NCI-H748 (cell line): ENCODE measurements at regions not wholly inside any gene's neighbourhood (a gene's known extent, or its start where the extent isn't known, plus 50 kb on each side); places are given as distances from the start of the nearest gene placed in this dataset.
"Not testable (repeated sequence)": the region's sequence is repeated elsewhere in the genome, so short reads cannot be mapped to it uniquely, and the experiment has no call there.

Source experiments
- DNase-seq: peaks from one replicate; lab custom pipeline; 2025; ENCODE audit not compliant: unreplicated experiment; lab: John Stamatoyannopoulos, UW

DNA sequence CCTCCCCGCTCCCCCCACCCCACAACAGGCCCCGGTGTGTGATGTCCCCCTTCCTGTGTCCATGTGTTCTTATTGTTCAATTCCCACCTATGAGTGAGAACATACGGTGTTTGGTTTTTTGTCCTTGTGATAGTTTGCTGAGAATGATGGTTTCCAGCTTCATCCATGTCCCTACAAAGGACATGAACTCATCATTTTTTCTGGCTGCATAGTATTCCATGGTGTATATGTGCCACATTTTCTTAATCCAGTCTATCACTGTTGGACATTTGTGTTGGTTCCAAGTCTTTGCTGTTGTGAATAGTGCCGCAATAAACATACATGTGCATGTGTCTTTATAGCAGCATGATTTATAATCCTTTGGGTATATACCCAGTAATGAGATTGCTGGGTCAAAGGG lies 104.3 kb downstream of the MTPN start:
- not testable (repeated sequence) for DNase-seq

DNA sequence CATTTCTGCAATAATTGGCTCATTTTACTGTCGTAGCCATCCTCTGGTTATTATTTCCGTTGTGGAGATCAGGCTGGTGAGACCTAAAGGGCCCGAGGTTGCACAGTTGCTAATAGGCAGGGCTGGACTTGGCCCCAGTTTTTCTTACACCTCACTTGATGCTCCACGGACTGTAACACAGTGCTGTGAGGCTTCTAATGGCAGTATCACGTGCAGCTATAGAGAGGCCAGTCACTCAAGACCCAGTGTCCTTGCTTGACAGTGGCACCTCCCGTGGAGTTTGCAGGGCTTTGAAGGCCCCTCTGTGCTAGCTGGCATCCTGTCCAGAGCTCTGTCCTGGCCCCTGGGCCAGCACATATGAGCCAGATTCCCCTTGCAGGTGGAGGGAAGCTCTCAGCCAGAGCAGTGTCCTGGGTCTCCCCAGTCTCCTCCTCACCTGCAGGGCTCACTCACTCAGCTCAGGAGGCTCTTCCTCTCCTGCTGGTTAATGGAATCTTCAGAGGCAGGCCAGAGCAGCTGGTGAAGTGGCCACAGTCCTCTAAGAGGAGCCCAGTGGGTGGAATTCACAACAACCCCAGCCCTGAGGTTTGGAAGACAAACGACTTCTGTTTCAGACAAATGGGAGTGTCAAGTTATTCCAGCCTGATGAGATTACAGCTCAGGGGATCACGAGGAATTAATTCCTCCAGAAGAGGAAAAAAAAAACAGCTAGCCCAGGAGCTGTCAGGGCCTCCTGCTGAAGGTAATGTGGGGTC lies 114.2 kb upstream of the FAM180A start:
- DNase-seq: no peak

DNA sequence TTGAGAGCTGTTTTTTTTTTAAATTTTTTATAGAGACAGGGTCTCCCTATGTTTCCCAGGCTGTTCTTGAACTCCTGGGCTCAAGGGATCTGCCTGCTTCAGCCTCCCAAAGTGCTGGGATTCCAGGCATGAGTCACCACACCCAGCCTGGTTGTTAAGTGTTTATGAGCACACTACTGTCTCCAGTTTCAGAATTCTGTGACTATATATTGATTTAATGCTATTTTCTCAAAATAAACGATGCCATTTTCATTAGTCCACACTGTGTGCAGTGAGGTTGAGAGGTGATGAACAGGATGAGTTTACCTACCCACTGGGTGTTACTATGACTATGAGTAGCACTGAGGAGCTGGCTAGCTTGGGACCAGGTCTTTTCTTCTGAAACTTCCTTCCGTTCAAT lies 110.9 kb upstream of the FAM180A start:
- no peak for DNase-seq

- DNase-seq: no peak
These were observed 110.2 kb upstream of the FAM180A start for GRCh38 chr7:135858851-135859250.

DNA sequence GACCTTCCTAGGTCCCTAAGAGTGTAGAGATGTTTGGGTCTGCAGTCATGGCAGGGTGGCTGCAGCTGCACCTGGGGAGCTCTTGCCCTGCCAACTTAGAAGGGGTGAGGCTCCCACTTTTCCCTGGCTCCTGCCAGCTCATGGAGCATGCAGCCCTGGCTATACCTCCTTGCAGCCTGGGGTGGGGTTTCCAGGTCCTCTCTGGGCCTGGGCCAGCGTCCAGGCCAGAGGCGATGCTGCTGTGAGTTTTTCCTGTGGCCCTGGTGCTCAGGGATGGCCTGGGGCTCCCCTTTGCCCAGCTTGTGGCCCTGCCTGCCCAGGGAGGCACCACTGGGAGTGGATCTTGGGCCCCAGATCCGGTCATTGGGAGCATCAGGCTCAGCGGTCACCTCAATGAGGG lies 109.8 kb upstream of the FAM180A start:
- DNase-seq: no peak

DNA sequence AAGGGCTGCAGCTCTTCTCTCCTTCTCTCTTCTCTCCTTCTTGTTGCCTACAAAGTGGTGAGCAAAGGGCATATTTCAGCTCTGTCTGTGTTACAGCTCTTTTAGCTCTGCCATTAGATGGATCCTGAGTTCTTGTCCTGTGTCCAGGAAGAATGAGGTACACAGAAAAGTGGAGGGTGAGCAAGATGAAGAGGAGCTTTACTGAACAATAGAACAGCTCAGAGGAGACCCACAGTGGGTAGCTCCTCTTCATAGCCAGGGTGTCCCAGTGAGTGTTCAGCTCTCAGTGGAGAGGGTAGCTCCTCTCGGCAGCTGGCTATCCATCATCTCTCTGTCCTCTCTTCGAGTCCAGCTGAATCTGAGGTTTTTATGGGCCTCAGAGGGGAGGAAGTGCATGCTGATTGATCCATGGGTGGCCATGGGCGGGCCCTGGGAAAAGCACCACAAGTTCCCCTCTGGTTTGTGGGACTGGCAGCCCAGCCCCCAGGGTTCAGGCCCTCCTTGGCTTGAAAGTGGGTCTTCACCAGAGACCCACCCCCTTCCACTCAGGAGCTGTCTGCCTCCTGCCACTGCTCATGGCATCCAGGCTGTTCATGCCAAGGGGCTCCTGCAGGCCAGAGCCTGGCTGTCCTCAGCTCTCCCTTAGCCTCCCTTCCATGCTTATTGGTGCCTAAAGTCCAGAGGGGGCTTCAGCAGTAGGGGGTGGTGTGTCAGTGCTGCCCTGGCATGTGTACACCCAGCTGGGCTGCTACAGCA lies 109.1 kb upstream of the FAM180A start:
- DNase-seq: no peak

DNA sequence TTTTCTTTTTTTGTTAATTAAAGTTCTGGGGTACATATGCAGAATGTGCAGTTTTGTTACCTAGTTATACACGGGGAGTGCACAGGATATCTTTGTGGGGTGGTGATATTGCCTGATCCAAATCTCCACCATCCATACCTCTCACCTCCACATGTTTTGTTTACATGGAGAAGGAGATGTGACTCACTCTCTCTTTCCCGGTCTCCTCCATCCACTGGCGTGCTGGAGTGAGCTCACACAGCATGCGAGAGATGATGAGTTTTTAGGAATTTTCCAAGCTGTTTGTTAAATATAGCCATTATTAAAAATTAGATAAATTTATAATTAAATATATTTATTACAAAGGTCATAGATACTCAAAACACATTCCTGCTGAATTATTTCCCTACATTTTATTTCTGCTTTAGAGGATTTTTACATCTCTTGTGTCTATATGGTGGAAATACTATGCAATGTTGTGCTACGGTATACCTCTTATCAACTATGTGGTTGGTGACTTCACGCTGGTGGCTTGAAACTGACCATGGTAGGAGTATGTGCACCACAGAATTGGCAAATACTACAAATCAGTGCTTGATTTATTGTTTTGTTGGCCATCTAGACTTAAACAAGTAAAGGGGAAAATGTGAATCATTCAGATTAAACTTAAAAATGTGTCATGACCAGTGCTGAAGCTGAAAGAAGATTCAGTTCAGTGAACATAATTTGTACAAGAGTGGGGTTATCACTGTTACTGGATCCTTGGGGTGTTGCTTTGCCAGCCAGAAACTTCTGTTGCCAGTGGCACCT lies 107.9 kb upstream of the FAM180A start:
- DNase-seq: no peak

DNA sequence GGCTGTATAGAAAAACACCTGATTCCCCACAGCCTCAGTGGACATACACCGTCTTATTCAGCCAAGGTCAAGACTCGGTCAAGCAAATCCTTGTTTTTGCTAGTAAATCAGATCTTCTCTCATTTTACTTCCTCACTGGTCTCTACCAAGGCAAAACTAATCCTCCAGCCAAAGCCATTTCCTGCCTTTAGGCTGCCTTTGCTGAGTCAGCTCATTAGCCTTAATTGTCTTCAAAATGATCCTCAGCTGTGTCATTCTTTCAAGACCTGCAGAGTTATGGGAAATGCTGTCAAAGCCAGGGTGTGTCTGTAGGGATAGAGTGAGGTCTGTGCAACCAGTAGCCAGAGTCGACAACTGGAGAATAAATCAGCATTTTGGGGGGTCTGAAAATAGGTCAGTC lies 107.2 kb upstream of the FAM180A start:
- peak; percentile 48 for DNase-seq

DNA sequence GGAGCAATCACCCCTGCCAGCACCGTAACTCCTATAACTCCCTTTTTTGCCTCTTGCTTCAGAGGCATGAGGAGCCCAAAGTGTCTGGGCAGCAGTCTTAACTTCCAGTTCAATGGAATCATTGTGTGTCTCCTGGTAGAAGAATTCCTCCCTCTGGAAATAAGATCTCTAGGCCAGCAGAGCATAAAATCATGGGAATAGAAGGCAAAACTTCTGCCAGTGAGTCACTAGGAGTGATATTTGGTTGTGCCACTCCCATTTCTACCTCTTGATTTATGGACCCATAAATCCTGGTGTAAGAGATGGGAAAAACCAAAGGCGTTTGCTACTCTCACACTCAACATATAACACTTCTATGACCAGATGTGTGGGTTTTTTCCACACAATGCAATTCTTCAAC lies 104.9 kb upstream of the FAM180A start:
- DNase-seq: no peak

DNA sequence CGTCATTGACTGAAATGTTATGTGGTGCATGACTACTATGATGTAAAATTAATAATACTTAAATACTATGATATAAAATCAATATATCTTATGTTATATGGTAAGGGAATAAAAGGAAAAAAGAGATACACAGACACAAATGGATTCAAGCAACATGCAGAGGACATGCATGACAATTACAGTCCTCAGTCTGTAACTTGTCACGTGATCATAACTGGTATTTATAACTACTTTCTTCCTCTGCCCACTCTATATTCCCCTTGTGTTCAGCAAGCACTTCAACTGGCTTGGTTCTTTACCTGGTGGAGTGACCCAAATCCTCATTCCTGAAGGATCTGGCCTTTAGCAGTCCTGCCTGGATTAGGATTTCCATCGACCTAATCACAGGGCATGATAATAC lies 104.4 kb upstream of the FAM180A start:
- no peak for DNase-seq

DNA sequence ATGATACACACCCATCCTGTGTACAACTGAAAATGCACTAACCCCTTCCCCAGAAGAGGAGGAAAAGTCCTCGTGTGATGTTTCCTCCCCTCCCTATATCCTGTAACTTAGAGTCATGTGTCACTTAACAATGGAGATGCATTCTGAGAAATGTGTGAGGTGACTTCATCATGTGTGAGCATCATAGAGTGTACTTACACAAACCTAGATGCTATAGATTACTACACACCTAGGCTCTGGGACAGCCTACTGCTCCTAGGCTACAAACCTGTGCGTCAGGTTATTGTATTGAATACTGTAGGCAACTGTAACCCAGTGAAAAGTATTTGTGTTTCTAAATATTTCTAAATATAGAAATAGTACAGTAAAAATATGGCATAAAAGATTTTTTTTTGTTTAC lies 98.6 kb upstream of the FAM180A start:
- DNase-seq: no peak

DNA sequence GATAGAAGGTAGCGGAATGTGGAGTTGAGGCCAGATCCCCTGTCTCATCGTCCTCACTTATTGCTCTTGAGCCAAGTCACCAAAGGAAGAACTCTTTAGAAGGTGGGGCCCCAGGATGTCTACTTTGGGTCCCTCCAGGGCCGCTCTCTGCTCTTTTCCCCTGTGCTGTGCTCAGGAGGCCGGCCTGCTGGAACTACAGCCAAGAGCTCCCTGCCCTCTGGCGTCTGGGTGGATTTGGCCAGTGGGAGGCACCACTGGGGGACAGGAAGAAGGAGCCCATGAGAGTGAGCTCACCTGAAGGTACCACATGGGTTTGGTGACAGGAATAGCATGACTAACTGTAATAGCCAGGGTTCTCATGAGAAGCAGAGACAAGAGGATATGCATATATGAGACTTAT lies 97.7 kb upstream of the FAM180A start:
- no peak for DNase-seq

- peak; percentile 60 for DNase-seq
These were observed 96.9 kb upstream of the FAM180A start for GRCh38 chr7:135845415-135846075.

DNA sequence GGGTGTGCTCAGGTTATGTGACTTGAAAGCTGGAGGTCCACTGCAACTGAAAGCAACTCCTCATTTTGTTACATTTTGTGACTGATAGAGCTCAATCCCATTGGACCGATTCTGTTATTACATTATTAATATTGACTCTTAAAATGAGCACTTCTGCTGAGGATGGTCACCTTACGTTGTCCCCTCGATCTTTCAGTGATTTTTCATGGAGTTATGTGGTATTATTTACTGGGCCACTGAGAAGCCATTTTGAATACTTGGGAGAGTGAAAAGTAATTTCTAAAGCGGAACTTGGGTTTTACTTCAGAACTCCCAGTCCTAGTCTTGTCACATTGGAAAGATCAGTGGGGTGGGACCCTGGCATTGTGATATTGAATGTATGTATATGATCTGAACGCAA lies 96.3 kb upstream of the FAM180A start:
- no peak for DNase-seq

DNA sequence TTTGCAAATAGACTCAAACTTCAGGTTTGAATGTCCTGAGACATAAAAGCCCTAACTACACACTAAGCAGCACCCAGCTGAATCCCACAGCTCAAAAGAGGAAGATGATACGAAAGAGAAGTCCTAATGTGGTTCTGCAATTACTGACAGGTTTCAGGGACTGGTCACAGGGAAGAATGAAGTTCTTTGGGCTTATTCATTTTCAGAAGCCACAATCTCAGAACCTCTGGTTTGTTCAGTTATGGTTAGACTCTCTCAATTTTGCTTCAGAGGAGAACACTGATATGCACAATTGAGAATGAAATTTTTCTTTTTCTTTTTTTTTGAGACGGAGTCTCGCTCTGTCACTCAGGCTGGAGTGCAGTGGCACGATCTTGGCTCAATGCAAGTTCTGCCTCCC lies 94.6 kb upstream of the FAM180A start:
- no peak for DNase-seq

DNA sequence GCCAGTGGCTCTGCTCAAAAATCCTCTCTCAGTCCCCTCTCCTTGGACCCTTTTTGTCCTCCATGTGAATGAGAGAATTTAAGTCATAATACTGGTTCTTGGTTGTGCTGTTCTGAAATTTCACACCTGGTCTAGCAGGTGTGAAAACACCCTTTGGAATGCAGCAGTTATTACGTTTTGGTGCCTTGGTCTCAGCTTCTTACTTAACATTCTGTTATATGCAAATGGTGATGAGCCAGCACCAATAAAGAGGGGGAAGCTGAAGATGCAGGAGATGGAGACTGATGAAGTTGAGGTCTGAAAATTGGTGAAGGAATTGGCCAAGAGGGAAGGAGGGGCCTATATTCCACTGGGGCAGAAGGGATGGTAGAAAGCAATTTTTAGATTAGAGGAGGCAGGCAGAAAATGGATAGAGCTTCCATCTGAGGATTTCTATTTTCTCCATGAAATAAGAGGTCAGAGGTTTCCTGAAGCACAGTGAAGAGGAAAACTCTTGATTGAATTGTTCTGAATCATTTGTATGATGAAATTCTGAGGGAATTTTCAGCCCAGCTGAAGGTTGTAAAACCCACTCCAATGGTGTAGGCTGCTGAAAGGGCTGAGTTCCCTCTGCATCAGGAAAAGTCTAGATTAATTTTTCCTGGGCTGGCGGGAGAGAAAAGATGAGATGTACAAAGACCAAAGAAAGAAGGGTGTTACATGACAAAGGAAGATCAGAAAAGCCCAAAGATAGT lies 94.0 kb upstream of the FAM180A start:
- no peak for DNase-seq

GRCh38 chr7:135840591-135840990 lies 92.0 kb upstream of the FAM180A start:
- DNase-seq: peak; percentile 39

- no peak for DNase-seq
These were observed 89.1 kb upstream of the FAM180A start for GRCh38 chr7:135837675-135838074.

DNA sequence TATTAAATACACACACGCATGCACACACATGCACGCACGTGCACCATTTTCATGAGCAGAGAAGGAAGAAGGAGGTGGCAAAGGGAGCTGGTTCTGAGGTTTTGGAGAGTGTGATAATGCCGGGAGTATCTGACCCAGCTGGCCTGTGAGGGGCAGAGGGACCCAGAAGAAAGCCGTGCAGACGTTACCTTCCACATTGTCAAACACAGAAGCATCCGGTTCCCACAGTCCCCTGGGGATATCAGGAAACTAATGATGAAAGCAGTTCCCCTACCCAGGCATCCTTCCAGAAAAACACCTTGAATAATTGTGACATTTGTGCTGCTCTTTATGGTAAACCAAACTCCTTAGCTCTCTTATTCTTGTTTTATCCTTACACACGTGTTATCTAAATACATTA lies 85.7 kb upstream of the FAM180A start:
- no peak for DNase-seq

DNA sequence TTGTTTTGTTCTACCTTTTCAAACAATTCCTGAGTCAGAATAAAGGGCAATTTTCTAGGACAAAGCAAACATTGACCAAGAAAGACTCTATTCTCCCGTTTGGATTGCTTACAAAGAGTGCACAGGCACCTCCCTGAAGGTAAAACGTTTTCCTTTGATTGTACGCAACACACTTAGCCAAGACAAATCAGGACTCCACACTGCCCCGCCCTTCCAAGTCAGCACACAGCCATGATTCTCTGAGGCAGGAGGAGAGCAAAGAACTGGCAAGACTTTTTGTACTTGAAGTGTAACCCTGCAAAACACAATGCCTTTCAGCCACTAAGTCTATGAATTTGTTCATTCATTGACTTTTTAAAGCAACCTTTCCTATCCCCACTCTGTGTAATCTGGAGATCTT lies 85.0 kb upstream of the FAM180A start:
- peak; percentile 47 for DNase-seq
